SK-N-SH (cell line): ENCODE measurements at regions not wholly inside any gene's neighbourhood (a gene's known extent, or its start where the extent isn't known, plus 50 kb on each side); places are given as distances from the start of the nearest gene placed in this dataset.

Experiments
- CTCF ChIA-PET: fragments of 300-600, 350-600 bp; formaldehyde crosslinking; extraction: SDS; loops from one replicate; lab custom pipeline; 2021; lab: Yijun Ruan, JAX
- POLR2A ChIA-PET: fragments of 350-600 bp; sonication (Branson Sonifier 250); formaldehyde crosslinking; extraction: SDS; loops from one replicate; lab custom pipeline; 2020; ENCODE audit warnings: antibody characterized with exemption, inconsistent platforms; lab: Yijun Ruan, JAX
- DNase-seq: peaks from one replicate; pipeline ENCODE4 v3.0.0; 2012
- H2AFZ ChIP-seq: fragments of 200-600 bp; sonication (generic); 2 replicates; pipeline ENCODE4 v1.8.1; 2016; ENCODE audit warnings: antibody characterized with exemption, mild to moderate bottlenecking, low read depth
- H3F3A ChIP-seq: fragments of 200-600 bp; sonication (generic); replicated peaks from 2 replicates; pipeline ENCODE3; 2016; ENCODE audit warnings: antibody characterized with exemption, mild to moderate bottlenecking; ENCODE audit not compliant: insufficient read depth
- H3K27ac ChIP-seq, 2 experiments: fragments of 200-500 bp in 1 of 2; fragments of 200-600 bp in 1 of 2; sonication (Bioruptor generic) in 1 of 2; sonication (generic), shearing (Covaris generic) in 1 of 2; 2 replicates each; pipeline versions ENCODE4 v1.5.1 to v1.6.1; 2014 to 2016; ENCODE audit warnings: low read depth in 2 of 2, inconsistent platforms in 1 of 2, low read length in 1 of 2, mild to moderate bottlenecking in 1 of 2, mixed read lengths in 1 of 2
- H3K27me3 ChIP-seq: fragments of 200-600 bp; sonication (generic), shearing (Covaris generic); 2 replicates; pipeline ENCODE4 v1.6.1; 2016; ENCODE audit warnings: mixed run types; ENCODE audit not compliant: insufficient read depth
- H3K36me3 ChIP-seq, 2 experiments: fragments of 200-500 bp in 1 of 2; fragments of 200-600 bp in 1 of 2; sonication (Bioruptor generic) in 1 of 2; sonication (generic) in 1 of 2; replicated peaks in 1 of 2; 2 replicates each; pipeline versions ENCODE3 to v1.5.1; 2014 to 2016; ENCODE audit warnings: low read length in 1 of 2, mild to moderate bottlenecking in 1 of 2; ENCODE audit not compliant: insufficient read depth in 2 of 2, control insufficient read depth in 1 of 2
- H3K4me1 ChIP-seq, 2 experiments: fragments of 200-500 bp in 1 of 2; fragments of 200-600 bp in 1 of 2; sonication (Bioruptor generic) in 1 of 2; sonication (generic), shearing (Covaris generic) in 1 of 2; 2 replicates each; pipeline versions ENCODE4 v1.5.1 to v1.6.1; 2014 to 2016; ENCODE audit warnings: low read depth in 1 of 2, low read length in 1 of 2, mixed run types in 1 of 2; ENCODE audit not compliant: insufficient read depth in 2 of 2, control insufficient read depth in 1 of 2
- H3K4me2 ChIP-seq: fragments of 200-600 bp; sonication (generic), shearing (Covaris generic); 2 replicates; pipeline ENCODE4 v1.6.1; 2017; ENCODE audit warnings: mixed run types
- H3K4me3 ChIP-seq, 2 experiments: fragments of 200-500 bp in 1 of 2; fragments of 200-600 bp in 1 of 2; sonication (Bioruptor generic) in 1 of 2; sonication (generic), shearing (Covaris generic) in 1 of 2; 2 replicates each; pipeline versions ENCODE4 v1.5.1 to v1.8.1; 2014 to 2016; ENCODE audit warnings: low read depth in 2 of 2, inconsistent platforms in 1 of 2, low read length in 1 of 2, mild to moderate bottlenecking in 1 of 2, mixed read lengths in 1 of 2, moderate library complexity in 1 of 2
- H3K79me2 ChIP-seq: fragments of 200-600 bp; sonication (generic); 2 replicates; pipeline ENCODE4 v1.8.1; 2017; ENCODE audit warnings: mild to moderate bottlenecking; ENCODE audit not compliant: insufficient read depth
- H3K9ac ChIP-seq: fragments of 200-600 bp; sonication (generic); 2 replicates; pipeline ENCODE4 v1.6.1; 2017; ENCODE audit warnings: mixed run types
- H3K9me2 ChIP-seq: fragments of 200-600 bp; sonication (generic); 2 replicates; pipeline ENCODE4 v1.6.1; 2017; ENCODE audit warnings: mixed run types
- H3K9me3 ChIP-seq: fragments of 200-600 bp; sonication (generic); 2 replicates; pipeline ENCODE4 v1.6.1; 2017; ENCODE audit warnings: mixed run types, mild to moderate bottlenecking, moderate library complexity
- H4K20me1 ChIP-seq: fragments of 200-600 bp; sonication (generic); 2 replicates; pipeline ENCODE4 v1.6.1; 2017; ENCODE audit warnings: mild to moderate bottlenecking, mixed run types; ENCODE audit not compliant: insufficient read depth
- CHD2 ChIP-seq: fragments of 150-350 bp; IDR thresholded peaks from 2 replicates; pipeline ENCODE4 v1.6.1; 2018; ENCODE audit warnings: low read length; ENCODE audit not compliant: partially characterized antibody
- CTCF ChIP-seq: fragments of 200-600 bp; sonication (generic); IDR thresholded peaks from 2 replicates; pipeline ENCODE4 v1.6.1; 2017; ENCODE audit warnings: antibody characterized with exemption, mild to moderate bottlenecking, moderate library complexity
- ELF1 ChIP-seq: IDR thresholded peaks from 2 replicates; pipeline ENCODE4 v1.4.0; 2012
- FOXJ3 ChIP-seq: sonication (generic); formaldehyde crosslinking; IDR thresholded peaks from 2 replicates; pipeline ENCODE4 v1.5.1; 2020; ENCODE audit warnings: mild to moderate bottlenecking, missing genetic modification reagents
- FOXM1 ChIP-seq: IDR thresholded peaks from 2 replicates; pipeline ENCODE4 v1.4.0; 2012; ENCODE audit warnings: low read depth, mild to moderate bottlenecking
- GABPA ChIP-seq: IDR thresholded peaks from 2 replicates; pipeline ENCODE4 v1.4.0; 2012; ENCODE audit warnings: low read depth, mild to moderate bottlenecking
- GATA2 ChIP-seq: sonication (generic); formaldehyde crosslinking; IDR thresholded peaks from 2 replicates; pipeline ENCODE4 v1.5.0; 2020; ENCODE audit warnings: mild to moderate bottlenecking, missing genetic modification reagents
- MEF2A ChIP-seq: IDR thresholded peaks from 2 replicates; pipeline ENCODE4 v1.4.0; 2012; ENCODE audit warnings: low read depth, borderline replicate concordance
- MXI1 ChIP-seq: IDR thresholded peaks from 2 replicates; pipeline ENCODE4 v1.6.1; 2012; ENCODE audit warnings: mild to moderate bottlenecking, low read depth, low read length, improper control_type of control experiment
- NRF1 ChIP-seq: IDR thresholded peaks from 2 replicates; pipeline ENCODE4 v1.6.1; 2012; ENCODE audit warnings: low read depth, mild to moderate bottlenecking, low read length
- PBX3 ChIP-seq: IDR thresholded peaks from 2 replicates; pipeline ENCODE4; 2012
- RAD21 ChIP-seq: IDR thresholded peaks from 2 replicates; pipeline ENCODE4 v1.6.1; 2012; ENCODE audit warnings: mild to moderate bottlenecking, low read length
- RXRA ChIP-seq: IDR thresholded peaks from 2 replicates; pipeline ENCODE4 v1.4.0; 2012; ENCODE audit warnings: low read depth, mild to moderate bottlenecking, borderline replicate concordance
- SMC3 ChIP-seq: IDR thresholded peaks from 2 replicates; pipeline ENCODE4 v1.6.1; 2012; ENCODE audit warnings: low read depth, low read length, improper control_type of control experiment
- TAF1 ChIP-seq: IDR thresholded peaks from 2 replicates; pipeline ENCODE4 v1.6.1; 2012; ENCODE audit warnings: low read depth, mild to moderate bottlenecking, low read length, moderate library complexity, borderline replicate concordance
- USF1 ChIP-seq: IDR thresholded peaks from 2 replicates; pipeline ENCODE4 v1.4.0; 2012; ENCODE audit warnings: low read depth, borderline replicate concordance
- USF2 ChIP-seq: fragments of 150-350 bp; IDR thresholded peaks from 2 replicates; pipeline ENCODE4 v1.6.1; 2017; ENCODE audit warnings: antibody characterized with exemption, low read length, low read depth, borderline replicate concordance
- ZBTB33 ChIP-seq: IDR thresholded peaks from 2 replicates; pipeline ENCODE4 v1.4.0; 2012; ENCODE audit warnings: low read depth, borderline replicate concordance
- WGBS: methylation state at CpG from one replicate; pipeline ENCODE4 v1.1.6; 2017; ENCODE audit warnings: low lambda C conversion rate; 5-methylcytosine and 5-hydroxymethylcytosine counted together

GRCh38 chr18:68035774-68036522, 519.4 kb upstream of the DSEL start:
- Histone ChIP-seq H3K4me2 (no peak overlapping the region), H4K20me1 (no peaks in the 10 kb centered on the region), H3K27me3 (no peaks in the 10 kb centered on the region), H3F3A (no peaks in the 10 kb centered on the region), H3K27ac (no peak overlapping the region), H3K79me2 (no peaks in the 10 kb centered on the region), H3K4me1 (peaks cover 0 to 7% of the 10 kb centered on the region in 2 experiments; a peak in 2 of 4 replicates), H3K4me3 (no peak overlapping the region), H2AFZ (no peak overlapping the region), H3K9me3 (no peaks in the 10 kb centered on the region), H3K9ac (no peak overlapping the region), H3K36me3 (no peaks in the 10 kb centered on the region), H3K9me2 (no peaks in the 10 kb centered on the region)
- POLR2A ChIA-PET = no interaction called here
- TF ChIP-seq TAF1 = no peak
- TF ChIP-seq MXI1 = no peak
- no peak for TF ChIP-seq RXRA
- TF ChIP-seq CHD2 = no peak
- TF ChIP-seq USF2 = no peak
- no peak for TF ChIP-seq FOXM1
- TF ChIP-seq USF1 = no peak
- no peak for TF ChIP-seq CTCF
- no peak for TF ChIP-seq ELF1
- no peak for TF ChIP-seq ZBTB33
- TF ChIP-seq GABPA = no peak
- TF ChIP-seq FOXJ3 (CRISPR knock-in tag) = no peak
- TF ChIP-seq PBX3 = no peak
- TF ChIP-seq MEF2A = no peak
- TF ChIP-seq NRF1 = no peak
- no peak for TF ChIP-seq GATA2 (CRISPR knock-in tag)
- no peak for TF ChIP-seq RAD21
- TF ChIP-seq SMC3 = no peak
- CTCF ChIA-PET = interaction anchor here (1.0 kb wide), 1 partner anchor 14 kb away, joined by 3 read pairs; no protein-coding TSS in a partner anchor
- WGBS = 83% methylated on average over 8 of the region's 8 CpGs
- DNase-seq = no peak
